ENCODE measurements at regions not wholly inside any gene's neighbourhood (a gene's known extent, or its start where the extent isn't known, plus 50 kb on each side); places are given as distances from the start of the nearest gene placed in this dataset.

GRCh38 chr11:134913391-134913790 is 501.3 kb upstream of the B3GAT1 start:
- TF ChIP-seq, protein P1, sequence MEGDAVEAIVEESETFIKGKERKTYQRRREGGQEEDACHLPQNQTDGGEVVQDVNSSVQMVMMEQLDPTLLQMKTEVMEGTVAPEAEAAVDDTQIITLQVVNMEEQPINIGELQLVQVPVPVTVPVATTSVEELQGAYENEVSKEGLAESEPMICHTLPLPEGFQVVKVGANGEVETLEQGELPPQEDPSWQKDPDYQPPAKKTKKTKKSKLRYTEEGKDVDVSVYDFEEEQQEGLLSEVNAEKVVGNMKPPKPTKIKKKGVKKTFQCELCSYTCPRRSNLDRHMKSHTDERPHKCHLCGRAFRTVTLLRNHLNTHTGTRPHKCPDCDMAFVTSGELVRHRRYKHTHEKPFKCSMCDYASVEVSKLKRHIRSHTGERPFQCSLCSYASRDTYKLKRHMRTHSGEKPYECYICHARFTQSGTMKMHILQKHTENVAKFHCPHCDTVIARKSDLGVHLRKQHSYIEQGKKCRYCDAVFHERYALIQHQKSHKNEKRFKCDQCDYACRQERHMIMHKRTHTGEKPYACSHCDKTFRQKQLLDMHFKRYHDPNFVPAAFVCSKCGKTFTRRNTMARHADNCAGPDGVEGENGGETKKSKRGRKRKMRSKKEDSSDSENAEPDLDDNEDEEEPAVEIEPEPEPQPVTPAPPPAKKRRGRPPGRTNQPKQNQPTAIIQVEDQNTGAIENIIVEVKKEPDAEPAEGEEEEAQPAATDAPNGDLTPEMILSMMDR (IDR thresholded peaks at IDR 0.05): no peak
- no peak for TF ChIP-seq POLR2A (IDR thresholded peaks at IDR 0.05)

Data from heart left ventricle (tissue), 13 donors.